Stimulated activated CD4-positive, alpha-beta T cell treated with anti-CD3 and anti-CD28 coated beads, TNF-alpha, amount 100 ng/mL, for 1 hour (primary cell): ENCODE measurements at regions not wholly inside any gene's neighbourhood (a gene's known extent, or its start where the extent isn't known, plus 50 kb on each side); places are given as distances from the start of the nearest gene placed in this dataset.
"Not testable (repeated sequence)": the region's sequence is repeated elsewhere in the genome, so short reads cannot be mapped to it uniquely, and the experiment has no call there.

Experiments
- DNase-seq, 3 donors: peaks; one replicate each; pipeline ENCODE4 v3.0.0-alpha.2; 2020; ENCODE audit warnings: low read depth in 3 of 3, low spot score in 1 of 3

GRCh38 chr4:101421386-101421785 lies 74.1 kb upstream of the PPP3CA start:
- no peak for DNase-seq

GRCh38 chr4:101420661-101421060 lies 73.3 kb upstream of the PPP3CA start:
- no peak for DNase-seq

- DNase-seq = no peak
These were observed 72.2 kb upstream of the PPP3CA start for GRCh38 chr4:101419336-101420135.

- no peak for DNase-seq
These were observed 71.1 kb upstream of the PPP3CA start for GRCh38 chr4:101418466-101418865.

- no peak for DNase-seq
These were observed 70.7 kb upstream of the PPP3CA start for GRCh38 chr4:101418055-101418454.

- no peak for DNase-seq
These were observed 69.7 kb upstream of the PPP3CA start for GRCh38 chr4:101417046-101417445.

GRCh38 chr4:101415962-101416361 lies 68.6 kb upstream of the PPP3CA start:
- DNase-seq = no peak

- DNase-seq = no peak
These were observed 67.2 kb upstream of the PPP3CA start for GRCh38 chr4:101414496-101414895.

GRCh38 chr4:101411926-101412325 lies 64.6 kb upstream of the PPP3CA start:
- DNase-seq = no peak

GRCh38 chr4:101411281-101411910 lies 64.1 kb upstream of the PPP3CA start:
- not testable (repeated sequence) for DNase-seq

GRCh38 chr4:101400096-101400495 lies 52.8 kb upstream of the PPP3CA start:
- DNase-seq = no peak

- DNase-seq = no peak
These were observed 51.5 kb upstream of the PPP3CA start for GRCh38 chr4:101398807-101399206.
